Prostate gland (tissue), 2 donors: ENCODE measurements at regions not wholly inside any gene's neighbourhood (a gene's known extent, or its start where the extent isn't known, plus 50 kb on each side); places are given as distances from the start of the nearest gene placed in this dataset.

Experiments
- CTCF ChIP-seq, 4 experiments: fragments of 200-600 bp in 2 of 4; fragments of 450-650 bp in 2 of 4; sonication (generic) in 2 of 4; IDR thresholded peaks; 1 replicate in 3 of 4; 2 replicates in 1 of 4; pipeline ENCODE4 v1.5.1; 2016 to 2019; ENCODE audit warnings: antibody characterized with exemption in 4 of 4, mild to moderate bottlenecking in 2 of 4, moderate library complexity in 2 of 4
- POLR2A ChIP-seq: fragments of 450-650 bp; IDR thresholded peaks from one replicate; pipeline ENCODE4 v1.6.1; 2016; ENCODE audit warnings: antibody characterized with exemption, mild to moderate bottlenecking

- TF ChIP-seq POLR2A: no peak
- no peak for TF ChIP-seq CTCF (IDR thresholded peaks at IDR 0.05)
Measured at GRCh38 chr6:113017353-113017752, 670.2 kb downstream of the RFPL4B start.
